Hematopoietic multipotent progenitor cell treated with erythropoietin and hydrocortisone succinate and interleukin-3 and kit ligand, for 17 days (in vitro differentiated cells): ENCODE measurements at regions not wholly inside any gene's neighbourhood (a gene's known extent, or its start where the extent isn't known, plus 50 kb on each side); places are given as distances from the start of the nearest gene placed in this dataset.
"Not testable (repeated sequence)": the region's sequence is repeated elsewhere in the genome, so short reads cannot be mapped to it uniquely, and the experiment has no call there.

Experiments used
- DNase-seq: peaks from one replicate; pipeline ENCODE4 v3.0.0-alpha.2; 2015; ENCODE audit warnings: low spot score

GRCh38 chr3:101913168-101913567, 63.9 kb downstream of the NFKBIZ start:
- DNase-seq, result no peak

- DNase-seq, result not testable (repeated sequence)
Measured at GRCh38 chr3:101917761-101918160, 68.4 kb downstream of the NFKBIZ start.

GRCh38 chr3:101922151-101922725, 72.9 kb downstream of the NFKBIZ start:
- not testable (repeated sequence) for DNase-seq

GRCh38 chr3:101924621-101925020, 75.3 kb downstream of the NFKBIZ start:
- DNase-seq, result not testable (repeated sequence)

GRCh38 chr3:101925124-101925523, 75.8 kb downstream of the NFKBIZ start:
- DNase-seq, result not testable (repeated sequence)

GRCh38 chr3:101925564-101925963, 76.2 kb downstream of the NFKBIZ start:
- no peak for DNase-seq

- no peak for DNase-seq
Measured at GRCh38 chr3:101926594-101927105, 77.3 kb downstream of the NFKBIZ start.

GRCh38 chr3:101928890-101929289, 79.6 kb downstream of the NFKBIZ start:
- DNase-seq, result no peak

GRCh38 chr3:101931081-101931480, 81.8 kb downstream of the NFKBIZ start:
- DNase-seq, result no peak

- DNase-seq, result no peak
Measured at GRCh38 chr3:101932326-101933068, 83.2 kb downstream of the NFKBIZ start.

GRCh38 chr3:101936419-101937356, 87.4 kb downstream of the NFKBIZ start:
- DNase-seq, result no peak

GRCh38 chr3:101938262-101938847, 89.0 kb downstream of the NFKBIZ start:
- no peak for DNase-seq

GRCh38 chr3:101939361-101940049, 90.2 kb downstream of the NFKBIZ start:
- DNase-seq, result no peak

GRCh38 chr3:101940521-101941317, 91.4 kb downstream of the NFKBIZ start:
- no peak for DNase-seq

- DNase-seq, result no peak
Measured at GRCh38 chr3:101941318-101942040, 92.2 kb downstream of the NFKBIZ start.

- no peak for DNase-seq
Measured at GRCh38 chr3:101942356-101942755, 93.0 kb downstream of the NFKBIZ start.

GRCh38 chr3:101943029-101943428, 93.7 kb downstream of the NFKBIZ start:
- DNase-seq, result no peak

GRCh38 chr3:101944308-101944707, 95.0 kb downstream of the NFKBIZ start:
- DNase-seq, result no peak

- no peak for DNase-seq
Measured at GRCh38 chr3:101945980-101946379, 96.7 kb downstream of the NFKBIZ start.

- DNase-seq, result no peak
Measured at GRCh38 chr3:101946906-101947305, 97.6 kb downstream of the NFKBIZ start.
